ENCODE measurements at regions not wholly inside any gene's neighbourhood (a gene's known extent, or its start where the extent isn't known, plus 50 kb on each side); places are given as distances from the start of the nearest gene placed in this dataset.

- TF ChIP-seq KLF16 (IDR thresholded peaks at IDR 0.05) (no peak), MLX (CRISPR knock-in tag; conservative IDR thresholded peaks at IDR 0.05) (no peak), MCM5 (IDR thresholded peaks at IDR 0.05; ENCODE audit: low read depth) (no peak), KDM1A (IDR thresholded peaks at IDR 0.05) (no peak), ARNT (IDR thresholded peaks at IDR 0.05) (no peak), EP300 (IDR thresholded peaks at IDR 0.05; ENCODE audit: low read length) (no peak), NR2C2 (CRISPR knock-in tag; IDR thresholded peaks at IDR 0.05) (no peak), NR2C2 (tag; IDR thresholded peaks at IDR 0.05) (no peak)
Measured at GRCh38 chr15:98127586-98127985, 167.1 kb downstream of the ARRDC4 start.
